ENCODE measurements at regions not wholly inside any gene's neighbourhood (a gene's known extent, or its start where the extent isn't known, plus 50 kb on each side); places are given as distances from the start of the nearest gene placed in this dataset.

DNA sequence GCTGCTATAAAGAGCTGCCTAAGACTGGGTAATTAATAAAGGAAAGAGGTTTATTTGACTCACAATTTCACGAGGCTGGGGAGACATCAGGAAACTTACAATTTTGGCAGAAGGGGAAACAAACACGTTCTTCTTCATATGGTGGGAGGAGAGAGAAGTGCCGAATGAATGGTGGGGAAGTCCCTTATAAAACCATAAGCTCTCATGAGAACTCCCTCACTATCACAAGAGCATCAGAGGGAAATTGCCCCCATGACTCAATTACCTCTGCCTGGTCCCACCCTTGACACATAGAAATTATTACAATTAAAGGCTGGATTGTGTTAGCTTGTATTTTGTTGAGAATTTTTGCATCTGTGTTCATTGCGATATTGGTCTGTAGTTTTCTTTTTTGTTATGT lies 460.5 kb upstream of the RAB6C start:
- TF ChIP-seq, protein P1, sequence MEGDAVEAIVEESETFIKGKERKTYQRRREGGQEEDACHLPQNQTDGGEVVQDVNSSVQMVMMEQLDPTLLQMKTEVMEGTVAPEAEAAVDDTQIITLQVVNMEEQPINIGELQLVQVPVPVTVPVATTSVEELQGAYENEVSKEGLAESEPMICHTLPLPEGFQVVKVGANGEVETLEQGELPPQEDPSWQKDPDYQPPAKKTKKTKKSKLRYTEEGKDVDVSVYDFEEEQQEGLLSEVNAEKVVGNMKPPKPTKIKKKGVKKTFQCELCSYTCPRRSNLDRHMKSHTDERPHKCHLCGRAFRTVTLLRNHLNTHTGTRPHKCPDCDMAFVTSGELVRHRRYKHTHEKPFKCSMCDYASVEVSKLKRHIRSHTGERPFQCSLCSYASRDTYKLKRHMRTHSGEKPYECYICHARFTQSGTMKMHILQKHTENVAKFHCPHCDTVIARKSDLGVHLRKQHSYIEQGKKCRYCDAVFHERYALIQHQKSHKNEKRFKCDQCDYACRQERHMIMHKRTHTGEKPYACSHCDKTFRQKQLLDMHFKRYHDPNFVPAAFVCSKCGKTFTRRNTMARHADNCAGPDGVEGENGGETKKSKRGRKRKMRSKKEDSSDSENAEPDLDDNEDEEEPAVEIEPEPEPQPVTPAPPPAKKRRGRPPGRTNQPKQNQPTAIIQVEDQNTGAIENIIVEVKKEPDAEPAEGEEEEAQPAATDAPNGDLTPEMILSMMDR (IDR thresholded peaks at IDR 0.05): no peak
- TF ChIP-seq POLR2A (IDR thresholded peaks at IDR 0.05) (no peak), EP300 (IDR thresholded peaks at IDR 0.05) (no peak)

Measured in ovary (tissue), 3 donors.